IMR-90 (cell line): ENCODE measurements at regions not wholly inside any gene's neighbourhood (a gene's known extent, or its start where the extent isn't known, plus 50 kb on each side); places are given as distances from the start of the nearest gene placed in this dataset.

Experiments
- ATAC-seq: fragments of 200-7000 bp; cut with Tn5 transposase; 2 replicates; pipeline ENCODE4 v1.9.1; 2020; ENCODE audit warnings: low read depth, mild to moderate bottlenecking, moderate library complexity
- BruUV-seq: library from RNA; stranded (reverse); fragments of 400-500 nt; replicated peaks from 2 replicates; lab custom pipeline; 2021; lab: Mats Ljungman, UMichigan
- CTCF ChIA-PET: fragments of 300-600 bp; formaldehyde crosslinking; extraction: SDS; loops from one replicate; lab custom pipeline; 2021; ENCODE audit warnings: antibody characterized with exemption; lab: Yijun Ruan, JAX
- POLR2A ChIA-PET: fragments of 300-600 bp; sonication (Branson Sonifier 250); formaldehyde crosslinking; loops from one replicate; lab custom pipeline; 2022; ENCODE audit warnings: antibody characterized with exemption; ENCODE audit not compliant: unreplicated experiment; lab: Charles Lee
- DNase-seq: peaks from one replicate; pipeline ENCODE4 v3.0.0; 2013
- H2AFZ ChIP-seq: replicated peaks from 2 replicates; pipeline ENCODE3; 2013; ENCODE audit warnings: low read length, mild to moderate bottlenecking; ENCODE audit not compliant: poor library complexity
- H2AK5ac ChIP-seq: 2 replicates; pipeline ENCODE4 v1.6.1; 2013; ENCODE audit warnings: low read depth, low read length, inconsistent platforms
- H2AK9ac ChIP-seq: replicated peaks from 2 replicates; pipeline ENCODE3; 2013; ENCODE audit warnings: mild to moderate bottlenecking, low read depth, low read length, moderate library complexity; ENCODE audit not compliant: poor library complexity
- H2BK120ac ChIP-seq: 2 replicates; pipeline ENCODE4 v1.6.1; 2013; ENCODE audit warnings: low read depth, low read length, inconsistent platforms
- H2BK15ac ChIP-seq: 3 replicates; pipeline ENCODE4 v1.6.1; 2013; ENCODE audit warnings: low read depth, low read length, inconsistent platforms
- H2BK20ac ChIP-seq: 2 replicates; pipeline ENCODE4 v1.6.1; 2013; ENCODE audit warnings: low read depth, mild to moderate bottlenecking, inconsistent platforms, low read length, moderate library complexity
- H2BK5ac ChIP-seq: 2 replicates; pipeline ENCODE4 v1.6.1; 2013; ENCODE audit warnings: mild to moderate bottlenecking, low read depth, low read length, inconsistent platforms; ENCODE audit not compliant: poor library complexity, severe bottlenecking
- H3K14ac ChIP-seq: replicated peaks from 2 replicates; pipeline ENCODE4 v1.6.1; 2013; ENCODE audit warnings: low read depth, low read length, inconsistent platforms
- H3K18ac ChIP-seq: 2 replicates; pipeline ENCODE4 v1.6.1; 2013; ENCODE audit warnings: low read depth, low read length, control low read depth
- H3K23ac ChIP-seq: 2 replicates; pipeline ENCODE4 v1.6.1; 2013; ENCODE audit warnings: low read depth, low read length, inconsistent platforms
- H3K27ac ChIP-seq: 2 replicates; pipeline ENCODE4 v1.5.1; 2013; ENCODE audit warnings: mild to moderate bottlenecking, control low read depth, low read length; ENCODE audit not compliant: insufficient read depth
- H3K27me3 ChIP-seq: 2 replicates; pipeline ENCODE4 v1.6.1; 2013; ENCODE audit warnings: low read length; ENCODE audit not compliant: control insufficient read depth, insufficient read depth
- H3K36me3 ChIP-seq: 2 replicates; pipeline ENCODE4 v1.6.1; 2013; ENCODE audit warnings: low read length, mixed read lengths; ENCODE audit not compliant: control insufficient read depth, insufficient read depth
- H3K4ac ChIP-seq: 2 replicates; pipeline ENCODE4 v1.6.1; 2013; ENCODE audit warnings: low read depth, low read length, inconsistent platforms
- H3K4me1 ChIP-seq: 2 replicates; pipeline ENCODE4 v1.6.1; 2013; ENCODE audit warnings: low read length, mixed read lengths; ENCODE audit not compliant: control insufficient read depth, insufficient read depth
- H3K4me2 ChIP-seq: 2 replicates; pipeline ENCODE4 v1.6.1; 2013; ENCODE audit warnings: low read depth, mild to moderate bottlenecking, control low read depth, low read length, moderate library complexity
- H3K4me3 ChIP-seq: 2 replicates; pipeline ENCODE4 v1.5.1; 2013; ENCODE audit warnings: low read depth, mild to moderate bottlenecking, control low read depth, low read length, moderate library complexity; ENCODE audit not compliant: insufficient read depth
- H3K56ac ChIP-seq: 2 replicates; pipeline ENCODE4 v1.6.1; 2013; ENCODE audit warnings: low read length, inconsistent platforms; ENCODE audit not compliant: insufficient read depth; ENCODE audit errors: extremely low read depth
- H3K79me1 ChIP-seq, 2 experiments: 2 replicates each; pipeline ENCODE4 v1.6.1; 2013; ENCODE audit warnings: low read length in 2 of 2, inconsistent platforms in 1 of 2, low read depth in 1 of 2
- H3K9ac ChIP-seq: 2 replicates; pipeline ENCODE4 v1.6.1; 2013; ENCODE audit warnings: low read depth, low read length, control low read depth
- H3K9me1 ChIP-seq: 2 replicates; pipeline ENCODE4 v1.6.1; 2013; ENCODE audit warnings: low read length, inconsistent platforms; ENCODE audit not compliant: insufficient read depth
- H3K9me3 ChIP-seq: 2 replicates; pipeline ENCODE4 v1.6.1; 2013; ENCODE audit warnings: low read length; ENCODE audit not compliant: control insufficient read depth, insufficient read depth
- H4K20me1 ChIP-seq: 2 replicates; pipeline ENCODE4 v1.6.1; 2013; ENCODE audit warnings: low read length, inconsistent platforms; ENCODE audit not compliant: insufficient read depth
- H4K5ac ChIP-seq: 2 replicates; pipeline ENCODE4 v1.6.1; 2013; ENCODE audit warnings: mild to moderate bottlenecking, low read depth, low read length, control low read depth
- H4K8ac ChIP-seq, 2 experiments: 2 replicates each; pipeline ENCODE4 v1.6.1; 2013; ENCODE audit warnings: low read depth in 2 of 2, low read length in 2 of 2, control low read depth in 1 of 2, inconsistent platforms in 1 of 2
- H4K91ac ChIP-seq: 2 replicates; pipeline ENCODE4 v1.6.1; 2013; ENCODE audit warnings: low read depth, low read length, inconsistent platforms; ENCODE audit not compliant: insufficient read depth
- BHLHE40 ChIP-seq: fragments of 150-350 bp; IDR thresholded peaks from 2 replicates; pipeline ENCODE4 v1.6.1; 2016; ENCODE audit warnings: mild to moderate bottlenecking, low read depth, low read length
- CEBPB ChIP-seq: IDR thresholded peaks from 2 replicates; pipeline ENCODE4 v1.6.1; 2012; ENCODE audit warnings: low read depth, low read length, improper control_type of control experiment
- CHD1 ChIP-seq: IDR thresholded peaks from 2 replicates; pipeline ENCODE4 v1.6.1; 2012; ENCODE audit warnings: low read depth, low read length, improper control_type of control experiment
- FOS ChIP-seq: fragments of 150-350 bp; IDR thresholded peaks from 2 replicates; pipeline ENCODE4 v1.6.1; 2016; ENCODE audit warnings: low read depth, low read length
- MAFK ChIP-seq: IDR thresholded peaks from 2 replicates; pipeline ENCODE4 v1.6.1; 2012; ENCODE audit warnings: low read depth, low read length, improper control_type of control experiment
- MAZ ChIP-seq: IDR thresholded peaks from 2 replicates; pipeline ENCODE4 v1.6.1; 2012; ENCODE audit warnings: low read depth, mild to moderate bottlenecking, low read length, improper control_type of control experiment, moderate library complexity, borderline replicate concordance
- MXI1 ChIP-seq: IDR thresholded peaks from 2 replicates; pipeline ENCODE4 v1.6.1; 2012; ENCODE audit warnings: low read depth, mild to moderate bottlenecking, low read length, moderate library complexity, borderline replicate concordance
- NFE2L2 ChIP-seq: fragments of 150-350 bp; IDR thresholded peaks from 2 replicates; pipeline ENCODE4 v1.6.1; 2016; ENCODE audit warnings: low read depth, mild to moderate bottlenecking, low read length
- POLR2A ChIP-seq: IDR thresholded peaks from 2 replicates; pipeline ENCODE4 v1.6.1; 2012; ENCODE audit warnings: mild to moderate bottlenecking, low read depth, low read length
- RAD21 ChIP-seq: IDR thresholded peaks from 2 replicates; pipeline ENCODE4 v1.6.1; 2012; ENCODE audit warnings: low read length, improper control_type of control experiment
- RCOR1 ChIP-seq: IDR thresholded peaks from 2 replicates; pipeline ENCODE4 v1.6.1; 2012; ENCODE audit warnings: mild to moderate bottlenecking, low read length, improper control_type of control experiment; ENCODE audit not compliant: insufficient replicate concordance
- RFX5 ChIP-seq: IDR thresholded peaks from 2 replicates; pipeline ENCODE4 v1.8.0; 2012; ENCODE audit warnings: low read depth, mild to moderate bottlenecking, low read length, moderate library complexity
- SMC3 ChIP-seq: fragments of 150-350 bp; IDR thresholded peaks from 2 replicates; pipeline ENCODE4 v1.6.1; 2016; ENCODE audit warnings: low read depth, mild to moderate bottlenecking, antibody characterized with exemption, low read length, moderate library complexity
- WGBS, 2 experiments: methylation state at CpG; one replicate each; pipeline versions ENCODE4 v1.1.5 to v1.1.7; 2013; ENCODE audit warnings: missing lambda C conversion rate in 2 of 2; ENCODE audit not compliant: insufficient read length in 1 of 2; ENCODE audit errors: extremely low coverage in 2 of 2; 5-methylcytosine and 5-hydroxymethylcytosine counted together
- dilution Hi-C: fragments of 300-500 bp; cut with HindIII; formaldehyde crosslinking; loops from one replicate; pipeline ENCODE4 v1.14.3; 2018; ENCODE audit warnings: low sequenced_read_pairs; ENCODE audit not compliant: unreplicated experiment
- in situ Hi-C: fragments of 300-500 bp; cut with MboI; formaldehyde crosslinking; loops from 3 replicates; pipeline ENCODE4 v1.14.3; 2019; ENCODE audit warnings: low sequenced_read_pairs, inconsistent platforms, mixed read lengths
- intact Hi-C: fragments of 100-400 bp; cut with micrococcal nuclease; formaldehyde crosslinking; loops from 2 replicates; pipeline ENCODE4 v1.10.0; 2022
- TF ChIP-seq, protein P1 (sequence below): fragments of 150-350 bp; IDR thresholded peaks from 2 replicates; pipeline ENCODE4 v1.6.1; 2016; ENCODE audit warnings: low read depth, mild to moderate bottlenecking, low read length, moderate library complexity, borderline replicate concordance

DNA sequence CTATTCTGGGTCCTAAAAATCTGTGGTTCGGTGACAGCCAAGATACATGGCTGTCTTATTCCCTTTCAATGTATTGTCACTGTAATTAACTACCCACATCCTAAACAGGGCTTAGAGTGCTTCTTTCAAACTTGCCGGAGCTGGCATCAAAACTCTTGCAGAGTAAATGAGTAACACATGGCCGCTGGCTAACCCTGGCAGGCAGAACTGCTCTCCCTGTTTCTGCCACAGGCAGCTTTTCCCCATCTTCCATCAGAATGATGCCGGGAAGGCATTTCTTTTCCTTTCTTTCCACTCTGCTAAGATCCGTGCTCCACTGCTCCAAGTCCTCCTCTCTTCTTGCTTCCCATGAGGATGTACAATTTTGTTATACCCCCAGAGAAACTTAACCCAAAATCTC is 54.8 kb upstream of the PTPRM start:
- H2BK20ac ChIP-seq: no peak overlapping the region
- H3K14ac ChIP-seq: no peak overlapping the region
- H3K4me2 ChIP-seq: no peak overlapping the region
- in situ Hi-C loops (no loop called here), intact Hi-C loops (no loop called here), dilution Hi-C loops (no loop called here)
- H3K27ac ChIP-seq: no peak overlapping the region
- H3K9ac ChIP-seq: no peak overlapping the region
- 20% methylated on average over 1 of the region's 5 CpGs; no CpG with 5 or more reads in 1 of the 2 experiments for WGBS, 2 experiments
- H3K18ac ChIP-seq: no peak overlapping the region
- H2BK5ac ChIP-seq: no peak overlapping the region
- CTCF ChIA-PET: no interaction called here
- H3K23ac ChIP-seq: no peak overlapping the region
- no peak overlapping the region for H2BK15ac ChIP-seq
- H3K79me1 ChIP-seq: no peaks in the 10 kb centered on the region
- peaks cover 17% of the 10 kb centered on the region for H3K27me3 ChIP-seq
- H4K91ac ChIP-seq: no peak overlapping the region
- H4K8ac ChIP-seq: no peak overlapping the region
- H3K9me1 ChIP-seq: no peaks in the 10 kb centered on the region
- no peaks in the 10 kb centered on the region for H3K36me3 ChIP-seq
- no peak for ATAC-seq
- H3K4ac ChIP-seq: no peak overlapping the region
- H2AK5ac ChIP-seq: no peak overlapping the region
- no TSS peak for BruUV-seq
- no peak overlapping the region for H3K4me3 ChIP-seq
- H4K20me1 ChIP-seq: no peaks in the 10 kb centered on the region
- no peak overlapping the region for H2BK120ac ChIP-seq
- H3K4me1 ChIP-seq: no peaks in the 10 kb centered on the region
- no peak overlapping the region for H2AFZ ChIP-seq
- POLR2A ChIA-PET: no interaction called here
- no peak overlapping the region for H4K5ac ChIP-seq
- no peak for DNase-seq
- TF ChIP-seq FOS: no peak
- TF ChIP-seq MXI1: no peak
- TF ChIP-seq NFE2L2: no peak
- no peak for TF ChIP-seq RFX5
- no peak for TF ChIP-seq MAZ
- TF ChIP-seq RCOR1: no peak
- TF ChIP-seq RAD21: no peak
- TF ChIP-seq MAFK: no peak
- TF ChIP-seq, protein P1, sequence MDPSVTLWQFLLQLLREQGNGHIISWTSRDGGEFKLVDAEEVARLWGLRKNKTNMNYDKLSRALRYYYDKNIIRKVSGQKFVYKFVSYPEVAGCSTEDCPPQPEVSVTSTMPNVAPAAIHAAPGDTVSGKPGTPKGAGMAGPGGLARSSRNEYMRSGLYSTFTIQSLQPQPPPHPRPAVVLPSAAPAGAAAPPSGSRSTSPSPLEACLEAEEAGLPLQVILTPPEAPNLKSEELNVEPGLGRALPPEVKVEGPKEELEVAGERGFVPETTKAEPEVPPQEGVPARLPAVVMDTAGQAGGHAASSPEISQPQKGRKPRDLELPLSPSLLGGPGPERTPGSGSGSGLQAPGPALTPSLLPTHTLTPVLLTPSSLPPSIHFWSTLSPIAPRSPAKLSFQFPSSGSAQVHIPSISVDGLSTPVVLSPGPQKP: no peak
- TF ChIP-seq POLR2A: no peak
- no peak for TF ChIP-seq CEBPB
- no peak for TF ChIP-seq SMC3
- no peak for TF ChIP-seq BHLHE40
- TF ChIP-seq CHD1: no peak
- H3K56ac ChIP-seq: no peak overlapping the region
- no peaks in the 10 kb centered on the region for H3K9me3 ChIP-seq
- no peak overlapping the region for H2AK9ac ChIP-seq
